ENCODE measurements at regions not wholly inside any gene's neighbourhood (a gene's known extent, or its start where the extent isn't known, plus 50 kb on each side); places are given as distances from the start of the nearest gene placed in this dataset.
"Not testable (repeated sequence)": the region's sequence is repeated elsewhere in the genome, so short reads cannot be mapped to it uniquely, and the experiment has no call there.

GRCh38 chr6:15922510-15923250, 206.2 kb upstream of the MYLIP start:
- DNase-seq: peak in 1 of 2 donors; percentile 63

GRCh38 chr6:15921243-15921642, 207.6 kb upstream of the MYLIP start:
- DNase-seq: no peak

DNA sequence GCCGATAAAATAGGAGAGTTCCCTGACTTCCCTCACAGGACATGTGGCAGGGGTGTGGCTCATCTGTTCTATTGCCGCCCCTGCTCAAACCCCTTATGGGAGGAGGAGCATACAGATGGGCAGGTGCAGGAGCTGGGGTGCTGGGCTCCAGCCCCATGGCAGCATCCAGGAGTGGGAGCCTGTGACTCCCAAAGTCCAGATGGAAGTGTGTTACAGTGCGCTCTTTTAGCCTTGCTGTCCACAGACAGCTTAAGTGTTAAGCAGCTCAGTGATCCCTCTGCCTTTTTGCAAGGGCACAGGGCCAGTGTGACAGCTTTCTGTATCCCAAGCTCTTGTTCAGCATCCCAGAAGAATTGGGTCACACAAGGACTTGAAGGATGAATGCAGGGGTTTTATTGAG, 212.3 kb upstream of the MYLIP start:
- DNase-seq: no peak

DNA sequence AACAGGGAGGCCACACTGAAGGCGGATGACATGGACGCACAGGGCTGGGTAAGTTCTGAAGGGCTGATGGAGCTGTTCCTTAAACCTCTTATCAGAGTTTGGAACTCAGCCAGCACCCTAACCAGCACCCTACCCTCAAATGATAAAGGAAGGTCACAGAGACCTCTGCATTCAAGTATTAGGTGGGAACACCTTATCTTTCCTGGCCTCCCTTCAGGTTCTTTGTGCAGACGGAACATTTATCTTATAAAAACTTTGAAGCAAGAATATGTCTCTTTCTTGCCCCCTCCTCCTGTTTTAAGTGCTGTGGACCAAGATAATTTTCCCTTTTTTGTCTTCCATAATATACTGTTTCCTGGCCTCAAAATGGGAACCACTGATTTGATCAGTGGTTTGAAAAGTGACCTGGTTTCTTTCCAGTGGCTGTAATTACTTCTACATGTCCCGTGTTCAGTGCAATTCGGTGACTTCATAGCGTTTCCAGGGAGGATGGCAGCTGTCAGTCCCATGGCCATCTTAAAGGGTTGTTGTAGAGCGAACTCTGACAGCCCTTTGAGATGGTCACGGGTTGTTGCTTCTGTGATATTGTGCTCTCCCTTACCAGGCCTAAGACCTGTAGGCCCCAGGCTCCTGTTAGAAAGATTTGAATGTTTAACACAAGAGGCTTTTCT, 213.2 kb upstream of the MYLIP start:
- DNase-seq: no peak

DNA sequence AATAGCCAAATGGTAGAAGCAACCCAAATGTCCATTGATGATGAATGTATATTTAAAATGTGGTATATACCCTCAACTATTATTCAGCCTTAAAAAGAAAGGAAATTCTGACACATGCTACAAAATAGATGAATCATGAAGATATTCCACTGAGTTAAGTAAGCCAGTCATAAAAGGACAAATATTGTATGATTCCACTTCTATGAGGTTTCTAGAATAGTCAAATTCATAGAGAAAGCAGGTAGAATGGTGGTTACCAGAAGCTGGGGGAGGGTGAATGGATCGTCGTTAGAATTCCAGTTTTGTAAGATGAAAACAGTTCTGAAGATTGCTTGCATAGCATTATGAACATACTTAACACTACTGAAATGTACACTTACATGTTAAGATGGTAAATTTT, 214.3 kb upstream of the MYLIP start:
- no peak for DNase-seq

- DNase-seq: no peak
Measured at GRCh38 chr6:15913573-15913972, 215.3 kb upstream of the MYLIP start.

- no peak for DNase-seq
Measured at GRCh38 chr6:15912505-15913400, 216.1 kb upstream of the MYLIP start.

- DNase-seq: no peak
Measured at GRCh38 chr6:15911753-15912504, 217.0 kb upstream of the MYLIP start.

DNA sequence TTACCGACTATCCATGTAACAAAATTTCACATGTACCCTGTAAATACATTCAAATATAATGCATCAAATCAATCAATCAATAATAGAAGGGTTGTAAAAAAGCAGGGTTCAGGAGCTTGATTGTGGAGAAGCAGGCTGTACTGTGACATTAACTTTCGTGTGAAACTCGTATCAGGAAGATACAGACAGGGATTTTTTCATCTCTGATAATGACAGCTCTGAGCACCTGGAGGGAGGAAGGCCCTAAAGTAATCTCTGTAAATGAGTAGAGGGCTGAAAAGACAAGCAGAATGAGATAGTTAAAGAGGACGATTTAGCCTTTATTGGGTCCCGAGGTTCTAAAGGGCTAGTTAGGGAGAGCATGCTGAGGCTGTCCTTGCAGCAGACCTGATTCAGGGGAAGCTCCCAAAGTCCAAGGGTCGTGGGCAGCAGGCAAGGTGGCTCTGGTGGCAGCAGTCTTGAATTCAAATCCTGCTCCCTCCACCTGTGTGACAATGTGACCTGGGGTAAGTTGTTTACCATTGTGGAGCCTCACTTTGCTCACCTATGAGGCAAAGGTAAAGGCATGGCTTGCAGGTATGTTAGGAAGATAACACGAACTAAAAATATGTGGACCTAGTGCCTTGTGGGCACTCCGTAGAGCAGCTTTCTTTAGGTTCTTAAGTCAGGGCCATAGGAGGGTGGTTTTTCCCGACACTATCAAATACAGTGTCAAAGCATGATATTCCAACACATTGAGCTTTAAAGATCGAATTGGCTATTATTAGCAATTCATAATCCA, 219.4 kb upstream of the MYLIP start:
- no peak for DNase-seq

DNA sequence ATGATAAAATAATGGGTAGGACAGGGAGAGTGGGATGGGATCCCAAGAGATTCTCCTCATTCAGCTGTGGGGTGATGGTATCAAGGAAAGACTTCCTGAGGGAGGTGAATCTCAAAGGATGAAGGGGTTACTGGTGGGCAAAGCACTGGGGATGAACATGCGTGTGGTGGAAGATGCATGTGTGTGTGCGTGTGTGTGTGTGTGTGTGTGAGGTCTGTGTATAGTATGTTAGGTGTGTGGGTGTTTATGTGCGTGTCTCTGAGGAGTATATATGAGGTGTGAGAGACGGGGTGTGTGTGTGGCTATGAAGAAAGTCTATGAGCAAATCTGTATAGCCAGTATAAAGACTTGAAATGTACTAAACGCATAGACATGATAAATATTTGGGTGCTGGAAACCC, 220.0 kb upstream of the MYLIP start:
- DNase-seq: no peak

- no peak for DNase-seq
Measured at GRCh38 chr6:15907914-15908518, 220.9 kb upstream of the MYLIP start.

DNA sequence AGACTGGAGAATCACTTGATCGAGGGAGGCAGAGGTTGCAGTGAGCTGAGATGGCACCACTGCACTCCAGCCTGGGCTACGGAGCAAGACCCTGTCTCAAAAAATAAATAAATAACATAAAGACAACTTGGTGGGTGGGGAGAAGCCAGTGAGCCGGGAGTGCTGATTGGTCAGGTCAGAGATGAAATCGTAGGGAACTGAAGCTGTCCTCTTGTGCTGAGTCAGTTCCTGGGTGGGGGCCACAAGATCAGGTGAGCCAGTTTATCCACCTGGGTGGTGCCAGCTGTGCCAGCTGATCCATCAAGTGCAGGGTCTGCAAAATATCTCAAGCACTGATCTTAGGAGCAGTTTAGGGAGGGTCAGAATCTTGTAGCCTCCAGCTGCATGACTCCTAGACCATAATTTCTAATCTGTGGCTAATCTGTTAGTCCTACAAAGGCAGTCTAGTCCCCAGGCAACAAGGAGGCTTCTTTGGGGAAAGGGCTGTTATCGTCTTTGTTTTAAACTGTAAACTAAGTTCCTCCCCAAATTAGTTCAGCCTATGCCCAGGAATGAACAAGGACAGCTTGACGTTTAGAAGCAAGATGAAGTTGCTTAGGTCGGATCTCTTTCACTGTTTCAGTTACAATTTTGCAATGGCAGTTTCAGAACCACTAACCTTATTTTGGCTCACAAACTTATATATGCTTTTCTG, 221.5 kb upstream of the MYLIP start:
- DNase-seq: not testable (repeated sequence)

DNA sequence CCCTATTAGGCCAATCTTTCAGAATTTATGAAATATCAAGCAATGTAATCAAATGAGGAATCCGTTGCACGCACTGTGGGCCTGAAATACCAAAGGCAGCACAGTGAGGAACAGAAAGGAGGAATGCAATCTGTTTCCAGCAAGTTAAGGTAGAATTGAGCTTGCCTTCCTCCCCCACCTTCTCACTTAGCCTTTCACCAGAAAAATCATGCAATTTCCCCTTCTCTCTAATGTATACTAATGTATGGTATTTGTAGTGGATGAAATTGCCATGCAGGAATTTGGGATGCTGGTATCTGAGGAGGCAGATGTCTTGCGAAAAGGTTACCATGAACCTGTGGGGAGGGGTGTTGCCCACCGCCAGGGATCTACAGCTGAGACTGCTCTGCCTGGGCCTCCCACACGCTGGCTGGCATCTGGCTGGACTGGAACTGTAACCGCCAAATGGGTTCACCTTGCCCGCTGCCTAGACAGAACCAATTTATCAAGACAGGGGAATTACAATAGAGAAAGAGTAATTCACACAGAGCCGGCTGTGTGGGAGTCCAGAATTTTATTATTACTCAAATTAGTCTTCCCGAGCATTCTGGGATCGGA, 222.4 kb upstream of the MYLIP start:
- no peak for DNase-seq

- peak in 1 of 2 donors; percentile 25 for DNase-seq
Measured at GRCh38 chr6:15905488-15906419, 223.1 kb upstream of the MYLIP start.

DNA sequence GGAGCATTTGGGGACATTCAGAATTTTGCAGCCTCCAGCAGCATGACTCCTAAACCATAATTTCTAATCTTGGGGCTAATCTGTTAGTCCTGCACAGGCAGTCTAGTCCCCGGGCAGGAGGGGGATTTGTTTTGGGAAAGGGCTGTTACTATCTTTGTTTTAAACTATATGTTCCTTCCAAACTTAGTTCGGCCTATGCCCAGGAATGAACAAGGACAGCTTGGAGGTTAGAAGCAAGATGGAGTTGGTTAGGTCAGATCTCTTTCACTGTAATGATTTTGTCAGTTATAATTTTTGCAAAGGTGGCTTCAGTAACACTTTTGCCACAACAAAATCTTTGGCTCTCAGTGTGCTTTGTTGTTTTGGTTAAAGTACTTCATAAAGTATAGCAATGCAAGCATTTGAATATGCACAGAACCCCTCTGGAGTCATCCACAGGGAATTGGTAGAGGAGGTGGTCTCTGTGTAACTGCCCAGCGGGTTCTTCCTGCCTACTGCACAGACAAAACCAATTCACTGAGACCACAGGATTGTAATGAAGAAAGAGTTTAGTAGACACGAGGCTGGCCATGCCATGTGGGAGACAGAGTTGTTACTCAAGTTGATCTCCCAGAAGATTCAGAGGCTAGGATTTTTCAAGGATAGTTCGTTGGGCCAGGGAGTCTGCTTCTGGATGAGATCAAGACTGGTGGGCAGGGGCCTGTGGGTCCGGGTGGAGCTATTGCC, 224.1 kb upstream of the MYLIP start:
- DNase-seq: no peak

DNA sequence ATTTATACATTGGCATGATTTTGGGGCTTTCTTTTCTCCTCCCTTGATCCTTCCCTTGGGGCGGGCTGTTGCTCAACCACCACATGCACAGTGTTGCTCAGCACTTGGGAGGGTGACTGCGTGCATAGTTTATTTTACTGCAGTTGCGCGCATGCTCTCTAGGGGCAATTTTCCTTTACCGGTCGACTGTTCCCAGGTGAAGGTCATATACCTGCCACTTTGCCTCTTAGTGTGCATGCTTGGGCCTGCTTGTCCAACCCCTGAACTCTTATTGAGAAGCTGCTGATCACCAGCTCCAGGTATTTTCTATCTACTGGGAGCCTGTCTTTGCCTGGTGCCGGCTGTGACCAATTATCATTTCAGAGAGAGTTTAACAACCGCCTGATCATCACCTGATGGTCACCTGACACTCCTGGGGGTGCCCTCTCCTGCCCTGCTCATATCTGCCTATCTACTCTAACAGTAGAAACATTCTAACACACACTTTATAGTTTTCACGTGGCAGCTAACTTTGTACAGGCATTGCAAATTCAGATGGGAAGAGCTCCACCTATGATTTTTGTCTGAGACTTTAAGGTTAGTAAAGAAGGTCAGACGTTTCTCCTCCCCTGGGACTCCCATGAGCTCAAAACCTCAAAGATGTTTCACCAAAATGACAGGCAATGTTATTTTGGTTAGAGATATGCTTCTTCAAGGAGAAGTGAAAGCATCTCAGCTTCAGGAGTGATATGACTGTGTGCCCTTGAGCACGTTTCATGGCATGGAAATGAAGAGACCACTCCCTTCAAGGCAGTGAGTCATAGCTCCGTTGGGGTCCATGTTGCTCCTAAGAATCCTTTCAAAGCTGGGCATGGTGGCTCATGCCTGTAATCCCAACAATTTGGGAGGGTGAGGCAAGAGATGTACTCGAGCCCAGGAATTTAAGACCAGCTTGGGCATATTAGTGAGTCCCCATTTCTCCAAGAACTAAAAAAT, 227.5 kb upstream of the MYLIP start:
- DNase-seq: peak; percentile 23 to 36

GRCh38 chr6:15898693-15899092, 230.2 kb upstream of the MYLIP start:
- DNase-seq: no peak
